H9 (cell line): ENCODE measurements at regions not wholly inside any gene's neighbourhood (a gene's known extent, or its start where the extent isn't known, plus 50 kb on each side); places are given as distances from the start of the nearest gene placed in this dataset.

ENCODE experiments used
- DNase-seq: peaks from one replicate; pipeline ENCODE4 v3.0.0-alpha.2; 2017
- H2AFZ ChIP-seq: one replicate; pipeline ENCODE4 v1.6.1; 2013; ENCODE audit warnings: mild to moderate bottlenecking, low read length, control low read depth, moderate library complexity
- H2AK5ac ChIP-seq: 2 replicates; pipeline ENCODE4 v1.6.1; 2013; ENCODE audit warnings: low read length, control low read depth, mixed read lengths; ENCODE audit not compliant: insufficient read length
- H2BK120ac ChIP-seq: one replicate; pipeline ENCODE4 v1.6.1; 2013; ENCODE audit warnings: low read depth, mild to moderate bottlenecking, low read length, control low read depth, inconsistent platforms; ENCODE audit not compliant: poor library complexity, severe bottlenecking
- H2BK12ac ChIP-seq: 2 replicates; pipeline ENCODE4 v1.6.1; 2013; ENCODE audit warnings: low read length, control low read depth, mixed read lengths, low read depth; ENCODE audit not compliant: insufficient read length
- H2BK15ac ChIP-seq: 2 replicates; pipeline ENCODE4 v1.6.1; 2013; ENCODE audit warnings: low read depth, low read length, control low read depth
- H2BK20ac ChIP-seq: one replicate; pipeline ENCODE4 v1.6.1; 2013; ENCODE audit warnings: low read depth, mild to moderate bottlenecking, low read length, control low read depth, inconsistent platforms; ENCODE audit not compliant: poor library complexity, severe bottlenecking
- H2BK5ac ChIP-seq: 2 replicates; pipeline ENCODE4 v1.6.1; 2013; ENCODE audit warnings: low read length, control low read depth, mixed read lengths; ENCODE audit not compliant: insufficient read length
- H3K14ac ChIP-seq: 2 replicates; pipeline ENCODE4 v1.6.1; 2013; ENCODE audit warnings: low read length, control low read depth; ENCODE audit not compliant: insufficient read depth
- H3K18ac ChIP-seq: 2 replicates; pipeline ENCODE4 v1.6.1; 2013; ENCODE audit warnings: low read depth, mild to moderate bottlenecking, mixed read lengths, low read length, control low read depth; ENCODE audit not compliant: insufficient read length
- H3K23ac ChIP-seq: 2 replicates; pipeline ENCODE4 v1.6.1; 2013; ENCODE audit warnings: low read length, control low read depth, mixed read lengths, low read depth; ENCODE audit not compliant: insufficient read length
- H3K23me2 ChIP-seq: 2 replicates; pipeline ENCODE4 v1.6.1; 2013; ENCODE audit warnings: low read depth, mild to moderate bottlenecking, mixed read lengths, low read length, control low read depth; ENCODE audit not compliant: insufficient read length, poor library complexity, severe bottlenecking
- H3K27ac ChIP-seq: 2 replicates; pipeline ENCODE4 v1.5.1; 2013; ENCODE audit warnings: low read length, control low read depth, mixed read lengths, low read depth; ENCODE audit not compliant: insufficient read length
- H3K27me3 ChIP-seq: 2 replicates; pipeline ENCODE4 v1.6.1; 2013; ENCODE audit warnings: low read length, control low read depth, inconsistent platforms; ENCODE audit not compliant: insufficient read depth
- H3K4ac ChIP-seq: 2 replicates; pipeline ENCODE4 v1.6.1; 2013; ENCODE audit warnings: low read depth, mild to moderate bottlenecking, control low read depth, inconsistent platforms, low read length, moderate library complexity
- H3K4me1 ChIP-seq: 2 replicates; pipeline ENCODE4 v1.6.1; 2013; ENCODE audit warnings: low read length, control low read depth, inconsistent platforms; ENCODE audit not compliant: insufficient read depth
- H3K4me2 ChIP-seq: 2 replicates; pipeline ENCODE4 v1.6.1; 2013; ENCODE audit warnings: low read length, control low read depth, mixed read lengths; ENCODE audit not compliant: insufficient read length, insufficient read depth
- H3K56ac ChIP-seq: 2 replicates; pipeline ENCODE4 v1.6.1; 2013; ENCODE audit warnings: low read depth, mild to moderate bottlenecking, mixed read lengths, low read length, control low read depth; ENCODE audit not compliant: insufficient read length
- H3K79me1 ChIP-seq: 2 replicates; pipeline ENCODE4 v1.6.1; 2013; ENCODE audit warnings: low read depth, mild to moderate bottlenecking, moderate library complexity, low read length, control low read depth, inconsistent platforms; ENCODE audit not compliant: insufficient read depth, poor library complexity, severe bottlenecking
- H3K79me2 ChIP-seq: 2 replicates; pipeline ENCODE4 v1.6.1; 2013; ENCODE audit warnings: low read length, control low read depth, inconsistent platforms; ENCODE audit not compliant: insufficient read depth
- H3K9ac ChIP-seq: 2 replicates; pipeline ENCODE4 v1.6.1; 2013; ENCODE audit warnings: low read length, control low read depth, mixed read lengths; ENCODE audit not compliant: insufficient read length; ENCODE audit errors: extremely low read depth
- H3K9me3 ChIP-seq: one replicate; pipeline ENCODE4 v1.6.1; 2013; ENCODE audit warnings: low read depth, low read length, inconsistent platforms; ENCODE audit not compliant: control insufficient read depth
- H3T11ph ChIP-seq: one replicate; pipeline ENCODE4 v1.6.1; 2013; ENCODE audit warnings: mild to moderate bottlenecking, low read length, control low read depth, inconsistent platforms
- H4K20me1 ChIP-seq: one replicate; pipeline ENCODE4 v1.6.1; 2013; ENCODE audit not compliant: control insufficient read depth, insufficient read length, insufficient read depth
- H4K5ac ChIP-seq: 2 replicates; pipeline ENCODE4 v1.6.1; 2013; ENCODE audit warnings: low read depth, mild to moderate bottlenecking, mixed read lengths, low read length, control low read depth; ENCODE audit not compliant: insufficient read length
- H4K8ac ChIP-seq: replicated peaks from 2 replicates; pipeline ENCODE4 v1.6.1; 2013; ENCODE audit warnings: low read length, control low read depth, mixed read lengths, low read depth; ENCODE audit not compliant: insufficient read length
- H4K91ac ChIP-seq: 2 replicates; pipeline ENCODE4 v1.6.1; 2013; ENCODE audit warnings: low read depth, mild to moderate bottlenecking, moderate library complexity, mixed read lengths, low read length, control low read depth; ENCODE audit not compliant: insufficient read length
- H3K27ac Mint-ChIP-seq, 3 experiments: 2 replicates in 2 of 3; 3 replicates in 1 of 3; pipeline ENCODE4 v1.8.0; 2020 to 2021; ENCODE audit warnings: mixed read lengths in 3 of 3, mild to moderate bottlenecking in 1 of 3, moderate library complexity in 1 of 3
- H3K27me3 Mint-ChIP-seq: 2 replicates; pipeline ENCODE4 v1.8.0; 2021; ENCODE audit warnings: low read depth, mild to moderate bottlenecking, moderate library complexity, mixed read lengths
- H3K36me3 Mint-ChIP-seq, 3 experiments: 2 replicates in 2 of 3; 3 replicates in 1 of 3; pipeline ENCODE4 v1.8.0; 2020 to 2021; ENCODE audit warnings: low read depth in 3 of 3, mixed read lengths in 3 of 3; ENCODE audit not compliant: insufficient read depth in 1 of 3
- H3K4me1 Mint-ChIP-seq, 2 experiments: 2 replicates each; pipeline ENCODE4 v1.8.0; 2020; ENCODE audit warnings: mixed read lengths in 2 of 2
- H3K4me3 Mint-ChIP-seq, 2 experiments: 2 replicates in 1 of 2; 3 replicates in 1 of 2; pipeline ENCODE4 v1.8.0; 2020 to 2021; ENCODE audit warnings: mild to moderate bottlenecking in 2 of 2, mixed read lengths in 2 of 2, moderate library complexity in 1 of 2
- H3K9me3 Mint-ChIP-seq, 2 experiments: 2 replicates in 1 of 2; 3 replicates in 1 of 2; pipeline ENCODE4 v1.8.0; 2020; ENCODE audit warnings: mild to moderate bottlenecking in 2 of 2, mixed read lengths in 2 of 2, moderate library complexity in 1 of 2
- CTCF ChIP-seq: fragments of 200-600 bp; sonication (generic); conservative IDR thresholded peaks from 3 replicates; pipeline ENCODE4 v1.8.0; 2021; ENCODE audit warnings: antibody characterized with exemption, mild to moderate bottlenecking
- WGBS: extraction: QIAGEN DNeasy Blood & Tissue Kit; methylation state at CpG from one replicate; pipeline ENCODE4 v1.1.7; 2013; ENCODE audit warnings: missing lambda C conversion rate, low lambda C conversion rate, mixed read lengths; ENCODE audit not compliant: insufficient read length; ENCODE audit errors: extremely low coverage; 5-methylcytosine and 5-hydroxymethylcytosine counted together

GRCh38 chr11:109526061-109526460 is 104.1 kb downstream of the C11orf87 start:
- H3K14ac ChIP-seq, result no peak overlapping the region
- no peak overlapping the region for H3K4ac ChIP-seq
- H3K4me2 ChIP-seq, result no peak overlapping the region
- no peaks in the 10 kb centered on the region for H3K79me1 ChIP-seq
- H3K18ac ChIP-seq, result no peak overlapping the region
- H3K36me3 Mint-ChIP-seq, result no peaks in the 10 kb centered on the region
- no peak overlapping the region for H2BK120ac ChIP-seq
- no peak overlapping the region for H3K9ac ChIP-seq
- no peak overlapping the region for H2BK12ac ChIP-seq
- H3K27me3 Mint-ChIP-seq, result no peaks in the 10 kb centered on the region
- no peak overlapping the region for H3K56ac ChIP-seq
- H3K4me1 ChIP-seq, result no peaks in the 10 kb centered on the region
- no peak overlapping the region for H4K5ac ChIP-seq
- H3K9me3 Mint-ChIP-seq, result no peaks in the 10 kb centered on the region; a peak in 2 of 5 replicates
- no peaks in the 10 kb centered on the region for H3K23me2 ChIP-seq
- H3K23ac ChIP-seq, result no peak overlapping the region
- no peak overlapping the region for H3T11ph ChIP-seq
- no peak overlapping the region for H2AFZ ChIP-seq
- no peak overlapping the region for H2BK5ac ChIP-seq
- no peak overlapping the region for H4K8ac ChIP-seq
- H4K91ac ChIP-seq, result no peak overlapping the region
- no peak for DNase-seq
- no peak overlapping the region for H3K4me3 Mint-ChIP-seq
- no peak overlapping the region; a peak in 1 of 7 replicates for H3K27ac Mint-ChIP-seq
- no peaks in the 10 kb centered on the region for H4K20me1 ChIP-seq
- no CpG with 5 or more reads among the region's 5 CpGs for WGBS
- TF ChIP-seq CTCF, result no peak
- H2BK15ac ChIP-seq, result no peak overlapping the region
- no peak overlapping the region for H2BK20ac ChIP-seq
- H3K79me2 ChIP-seq, result no peaks in the 10 kb centered on the region
- H2AK5ac ChIP-seq, result no peak overlapping the region
- H3K27ac ChIP-seq, result no peak overlapping the region
- H3K9me3 ChIP-seq, result no peaks in the 10 kb centered on the region
- H3K4me1 Mint-ChIP-seq, result no peaks in the 10 kb centered on the region
- H3K27me3 ChIP-seq, result no peaks in the 10 kb centered on the region
